ENCODE measurements at regions not wholly inside any gene's neighbourhood (a gene's known extent, or its start where the extent isn't known, plus 50 kb on each side); places are given as distances from the start of the nearest gene placed in this dataset.
"Not testable (repeated sequence)": the region's sequence is repeated elsewhere in the genome, so short reads cannot be mapped to it uniquely, and the experiment has no call there.

DNA sequence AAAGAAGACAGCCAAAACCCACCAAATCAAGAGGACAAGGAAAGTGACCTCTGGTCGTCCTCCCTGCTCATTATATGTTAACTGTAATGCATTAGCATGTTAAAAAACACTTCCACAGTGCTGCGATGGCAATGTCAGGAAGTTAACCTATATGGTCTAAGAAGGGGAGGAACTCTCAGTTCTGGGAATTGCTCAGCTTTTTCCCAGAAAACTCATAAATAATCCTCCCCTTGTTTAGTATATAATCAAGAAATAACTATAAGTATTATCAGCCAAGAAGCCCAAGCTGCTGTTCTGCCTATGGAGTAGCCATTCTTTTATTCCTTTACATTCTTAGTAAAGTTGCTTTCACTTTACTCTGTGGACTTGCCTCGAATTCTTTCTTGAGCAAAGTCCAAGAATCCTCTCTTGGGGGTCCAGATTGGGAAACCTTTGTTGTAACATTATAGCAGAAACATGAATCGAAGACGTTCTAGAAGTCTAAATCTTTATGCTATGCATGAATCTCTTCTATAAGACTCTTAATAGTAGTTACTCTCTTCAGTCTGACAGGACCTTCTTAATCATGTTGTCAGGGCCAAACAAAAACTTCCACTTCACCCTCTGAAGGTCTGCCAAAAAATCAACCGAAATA lies 110.0 kb upstream of the VANGL1 start:
- no peak for DNase-seq

DNA sequence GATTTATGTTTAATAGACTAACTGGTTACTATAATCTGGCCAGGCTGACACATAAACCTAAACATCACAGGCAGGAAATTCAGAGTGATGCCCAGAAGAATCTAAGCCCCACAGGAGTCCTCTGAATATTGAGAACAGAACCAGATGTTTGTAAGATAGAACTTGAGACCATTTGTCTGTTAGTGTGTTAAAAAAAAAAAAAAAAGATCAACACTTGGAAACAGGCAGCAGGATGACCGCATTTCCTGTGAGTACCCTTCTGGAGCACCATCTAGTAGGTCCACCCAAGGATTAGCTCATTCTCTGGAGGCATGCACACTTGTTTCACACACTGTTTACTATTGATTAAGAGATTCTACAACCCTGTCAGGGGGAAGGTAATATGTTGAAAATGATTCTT lies 111.4 kb upstream of the VANGL1 start:
- DNase-seq: no peak

DNA sequence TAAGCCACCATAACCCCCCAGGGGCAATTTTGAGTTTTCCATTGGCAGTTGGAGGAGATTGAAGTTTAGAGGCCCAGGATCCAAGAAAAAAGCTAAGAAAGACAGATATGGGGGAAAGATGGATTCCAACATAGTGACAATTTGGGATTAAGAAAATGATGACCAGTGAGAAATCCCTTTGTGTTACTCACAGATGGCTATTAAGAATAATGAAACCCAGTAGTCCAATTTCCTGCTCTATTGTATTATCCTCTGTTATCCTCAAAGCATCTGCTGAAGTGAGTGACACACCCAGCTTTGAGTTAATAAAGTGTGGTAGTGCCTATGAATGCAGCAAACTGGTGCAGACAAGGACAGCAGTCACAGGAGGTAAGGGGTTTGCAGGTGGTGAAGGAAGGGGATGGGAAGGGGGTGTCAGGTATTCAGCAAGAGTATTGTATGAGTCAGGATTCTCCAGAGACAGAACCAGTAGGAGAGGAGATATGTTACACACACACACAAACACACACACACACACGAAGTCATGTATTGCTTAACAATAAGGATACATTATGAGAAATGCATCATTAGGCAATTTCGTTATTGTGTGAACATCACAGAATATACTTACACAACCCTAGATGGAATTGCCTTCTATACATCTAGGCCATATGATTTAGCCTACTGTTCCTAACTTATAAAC lies 112.4 kb upstream of the VANGL1 start:
- no peak for DNase-seq

DNA sequence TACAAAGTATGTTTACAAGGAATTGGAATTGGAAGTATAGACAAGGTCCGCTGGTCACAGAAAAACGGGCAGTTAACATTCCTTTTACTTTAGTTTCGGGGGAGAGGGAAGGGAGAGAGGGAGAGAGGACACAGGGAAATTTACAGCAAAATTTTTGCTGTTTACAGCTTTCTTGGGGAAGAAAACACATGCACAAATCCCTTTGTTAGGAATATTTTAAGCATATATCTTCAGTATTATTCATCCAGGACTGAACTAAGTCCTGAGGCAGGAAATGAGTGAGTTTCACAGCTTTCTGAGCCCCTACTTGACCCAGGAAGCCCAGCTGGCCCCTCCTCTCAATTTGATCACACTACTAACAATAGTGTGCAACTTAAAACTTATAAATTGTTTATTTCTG lies 113.4 kb upstream of the VANGL1 start:
- not testable (repeated sequence) for DNase-seq

DNA sequence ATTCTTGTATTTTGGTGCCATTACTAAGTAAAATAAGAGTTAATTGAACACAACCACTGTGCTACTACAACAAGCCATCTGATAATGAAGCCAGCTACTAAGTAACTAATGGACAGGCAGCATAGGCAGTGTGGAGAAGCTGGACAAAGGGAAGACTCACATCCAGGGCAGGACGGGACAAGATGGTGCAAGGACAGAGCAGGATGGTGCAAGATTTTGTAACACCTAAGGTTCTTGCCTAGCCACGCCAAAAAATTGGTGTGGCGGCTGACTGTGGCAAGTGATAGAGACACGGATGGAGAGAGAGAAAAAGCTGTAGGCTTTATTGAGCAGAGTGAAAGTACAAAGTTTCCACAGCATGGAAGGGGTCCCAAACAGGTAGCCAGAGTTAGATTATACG lies 114.0 kb upstream of the VANGL1 start:
- DNase-seq: no peak

DNA sequence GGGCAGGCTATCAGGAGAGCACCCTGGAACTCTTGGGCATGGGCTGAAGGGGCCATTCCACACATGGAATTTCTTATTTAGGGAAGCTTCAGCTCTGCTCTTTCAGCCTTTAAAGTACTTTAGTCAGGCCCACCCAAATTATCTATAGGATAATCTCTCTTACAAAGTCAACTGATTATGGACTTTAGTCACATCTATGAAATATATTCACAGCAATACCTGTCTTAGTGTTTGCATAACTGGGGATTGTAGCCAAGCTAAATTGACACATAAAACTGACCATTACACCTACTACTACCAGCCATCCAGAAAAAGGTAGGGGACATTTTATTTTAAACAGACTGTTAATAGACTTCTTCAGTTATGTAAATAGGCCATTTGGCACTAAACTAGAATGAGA lies 114.9 kb upstream of the VANGL1 start:
- no peak for DNase-seq

DNA sequence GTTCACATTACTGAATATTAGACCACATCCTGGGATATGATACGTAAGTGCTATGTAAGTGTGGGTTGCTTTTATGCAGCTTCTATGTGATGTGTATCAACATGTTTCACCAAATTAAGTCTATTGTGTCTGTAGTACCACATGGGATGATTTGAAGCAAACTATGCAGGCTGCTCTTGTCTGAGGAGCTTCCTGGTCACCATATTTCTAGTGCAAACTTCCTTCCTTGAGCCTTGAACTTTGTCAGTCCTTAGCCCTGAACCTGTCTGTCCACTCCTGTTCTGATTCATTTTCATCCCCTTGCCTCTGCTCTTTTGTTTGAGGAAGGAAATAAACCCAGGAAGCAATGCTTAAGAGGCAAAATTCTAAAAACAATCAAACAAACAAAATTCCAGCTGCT lies 117.5 kb upstream of the VANGL1 start:
- DNase-seq: no peak

DNA sequence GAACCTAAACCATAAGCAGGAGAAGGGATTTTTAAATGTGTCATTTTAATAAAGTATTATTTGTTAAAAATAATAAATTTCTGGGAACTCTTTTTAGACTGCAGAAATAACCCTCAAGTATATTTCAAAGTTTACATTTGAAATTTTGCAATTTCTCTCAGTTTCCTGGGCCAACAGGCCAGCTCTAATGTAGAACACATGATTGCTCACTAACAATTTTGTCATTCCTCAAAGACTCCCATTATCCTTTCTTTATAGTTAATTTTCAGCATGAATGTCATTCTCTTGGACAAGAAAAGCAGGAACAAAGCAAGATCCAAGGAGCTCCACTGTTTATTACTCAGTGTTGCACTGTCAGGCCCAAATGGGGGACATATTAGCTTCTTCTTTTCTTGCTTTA lies 119.4 kb upstream of the VANGL1 start:
- DNase-seq: no peak

DNA sequence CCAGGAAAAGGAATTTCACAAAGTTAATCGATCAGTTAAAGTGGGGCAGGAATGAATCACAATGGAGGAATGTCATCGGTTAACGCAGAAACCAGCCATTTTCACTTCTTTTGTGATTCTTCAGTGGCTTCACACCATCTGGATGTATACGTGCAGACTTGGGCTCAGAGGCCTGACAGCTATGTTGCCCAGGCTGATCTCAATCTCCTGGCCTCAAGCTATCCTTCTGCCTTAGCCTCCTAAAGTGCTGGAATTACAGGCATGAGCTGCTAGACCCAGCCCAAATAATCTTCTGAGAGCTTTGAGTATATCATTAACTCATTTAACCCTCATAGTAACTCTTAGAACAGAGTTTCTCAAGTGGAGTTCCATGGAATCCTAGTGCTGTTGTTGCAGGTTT lies 126.5 kb upstream of the VANGL1 start:
- no peak for DNase-seq

DNA sequence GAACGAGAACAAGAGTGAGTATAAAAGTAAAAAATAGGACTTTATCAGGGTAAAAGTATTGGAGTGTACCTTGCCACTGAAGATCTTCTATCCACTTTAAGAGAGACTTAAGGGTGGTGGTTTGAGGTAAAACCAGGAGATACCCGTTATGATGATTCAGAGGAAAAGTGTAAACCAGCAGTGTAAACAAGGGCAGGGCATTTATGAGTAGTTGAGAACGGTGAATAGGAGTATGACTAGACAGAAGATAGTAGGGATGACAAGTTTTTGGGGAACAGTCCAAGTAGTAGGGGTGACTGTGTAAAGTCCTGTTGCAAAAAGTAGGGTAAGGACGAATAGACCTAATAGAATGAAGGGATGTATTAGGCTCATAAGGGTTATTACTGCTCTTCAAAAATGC lies 131.5 kb upstream of the VANGL1 start:
- DNase-seq: not testable (repeated sequence)

DNA sequence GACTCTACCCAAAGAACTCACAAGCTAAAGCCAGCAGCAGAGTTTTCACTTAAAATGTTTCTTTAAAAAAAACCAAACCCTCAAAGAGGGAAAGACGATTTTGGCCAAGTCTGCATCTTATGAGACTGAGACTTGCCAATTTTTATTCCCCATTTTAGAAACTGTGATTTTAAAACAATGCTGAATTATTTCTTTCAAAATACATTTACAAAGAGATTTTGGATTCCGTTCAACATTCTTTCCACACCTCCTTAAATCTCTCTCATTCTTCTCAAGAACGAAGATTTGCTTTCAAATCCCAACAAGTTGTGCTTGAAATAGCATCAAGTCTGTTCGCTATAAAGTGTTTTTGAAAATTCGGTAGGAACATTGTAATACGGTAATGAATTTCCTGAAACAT lies 133.9 kb upstream of the VANGL1 start:
- DNase-seq: no peak

DNA sequence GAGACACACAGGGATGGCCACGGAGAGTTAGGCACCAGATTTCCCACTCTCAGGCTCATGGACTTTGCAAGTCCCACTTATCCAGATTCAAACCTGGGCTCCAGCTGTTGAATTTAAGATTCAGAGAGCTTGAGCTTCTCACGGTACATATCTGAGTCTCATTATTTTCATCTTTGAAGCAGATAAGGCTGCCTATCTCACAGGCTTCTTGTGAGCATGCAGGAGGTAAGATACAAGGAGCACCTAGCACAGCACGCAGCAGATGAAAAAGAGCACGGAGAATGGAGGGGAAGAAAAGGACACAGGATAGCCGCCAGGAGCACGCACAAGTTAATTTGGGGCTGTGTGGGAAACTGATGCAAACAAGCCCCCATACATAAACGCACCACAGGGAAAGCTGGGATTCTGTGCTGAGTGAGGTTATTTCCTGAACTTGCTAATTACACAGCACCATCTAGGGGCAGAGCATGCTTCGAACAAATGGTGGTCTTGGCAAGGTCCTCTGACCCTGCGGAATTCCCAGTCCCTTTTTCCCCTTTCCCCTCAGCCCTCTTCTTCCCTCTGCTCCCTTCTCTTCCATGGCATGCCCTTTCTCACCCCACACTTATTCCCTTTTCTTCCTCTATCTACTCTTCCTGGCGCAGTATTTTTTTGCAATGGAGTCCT lies 134.7 kb upstream of the VANGL1 start:
- DNase-seq: no peak

DNA sequence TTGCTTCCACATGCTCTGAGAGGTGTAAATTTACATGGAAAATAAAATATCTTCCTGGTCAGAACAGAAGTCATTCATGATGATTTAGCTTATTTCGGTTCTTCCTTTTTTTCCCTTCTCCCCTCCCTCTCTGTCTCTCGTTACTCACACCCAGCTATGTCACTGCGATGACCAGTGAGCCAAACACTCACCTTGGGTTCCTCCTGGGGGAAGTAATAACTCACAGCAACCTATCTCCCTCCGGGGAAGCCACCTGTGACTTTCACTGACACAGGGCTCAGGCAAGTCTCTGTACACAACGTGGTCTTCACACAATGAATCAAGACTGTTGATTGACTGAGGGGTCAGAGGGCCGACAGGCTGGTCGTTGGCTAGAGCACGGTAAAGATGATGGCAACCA lies 135.3 kb upstream of the VANGL1 start:
- no peak for DNase-seq

DNA sequence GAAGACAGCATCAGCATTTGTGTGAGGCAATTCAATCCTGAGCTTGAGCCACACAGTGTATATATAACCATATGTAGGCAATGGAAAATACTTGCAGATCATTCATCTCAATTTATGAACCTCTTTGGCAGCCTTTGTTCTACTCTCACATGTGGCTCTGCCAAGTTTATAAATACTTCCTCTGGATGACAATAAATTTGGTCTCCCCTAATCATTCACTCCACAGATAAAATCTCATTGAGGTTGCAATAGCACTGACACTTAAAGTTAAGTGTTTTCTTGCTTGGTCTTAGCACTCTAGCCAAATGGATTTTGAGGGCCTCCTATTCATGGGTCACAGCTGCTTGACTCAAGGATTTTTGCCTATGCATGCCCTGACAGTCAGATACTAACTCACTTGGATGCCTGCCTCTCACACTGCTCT lies 136.6 kb upstream of the VANGL1 start:
- no peak for DNase-seq

DNA sequence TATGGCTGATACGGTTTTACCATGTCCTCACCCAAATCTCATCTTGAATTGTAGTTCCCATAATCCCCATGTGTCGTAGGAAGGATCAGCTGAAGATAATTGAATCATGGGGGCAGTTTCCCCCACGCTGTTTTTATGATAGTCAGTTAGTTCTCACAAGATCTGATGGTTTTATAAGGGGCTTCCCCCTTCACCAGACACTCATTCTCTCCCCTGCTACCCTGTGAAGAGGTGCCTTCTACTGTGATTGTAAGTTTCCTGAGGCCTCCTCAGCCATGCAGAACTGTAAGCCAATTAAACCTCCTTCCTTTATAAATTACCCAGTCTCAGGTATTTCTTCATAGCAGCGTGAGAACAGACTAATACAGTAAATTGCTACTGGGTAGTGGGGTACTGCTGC lies 139.6 kb upstream of the VANGL1 start:
- not testable (repeated sequence) for DNase-seq

DNA sequence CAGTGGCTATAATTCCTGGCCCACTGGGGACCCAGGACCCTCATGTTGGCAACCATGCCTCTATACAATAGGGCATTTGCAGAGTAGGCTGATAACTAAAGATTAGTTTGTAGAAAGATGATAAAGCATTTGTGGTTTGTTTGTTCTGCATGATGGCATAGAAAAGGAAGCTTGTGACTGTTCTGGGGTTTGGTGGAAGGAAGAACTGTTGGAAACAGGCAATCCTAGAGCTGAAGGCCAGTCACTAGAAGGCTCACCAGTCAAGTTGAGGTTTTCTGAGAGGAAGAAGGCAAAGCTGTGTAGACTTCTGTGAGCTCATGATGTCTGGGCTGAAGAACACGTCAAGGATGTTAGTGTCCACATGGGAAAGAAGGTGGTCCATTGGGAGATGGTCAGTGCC lies 140.3 kb upstream of the VANGL1 start:
- DNase-seq: no peak

DNA sequence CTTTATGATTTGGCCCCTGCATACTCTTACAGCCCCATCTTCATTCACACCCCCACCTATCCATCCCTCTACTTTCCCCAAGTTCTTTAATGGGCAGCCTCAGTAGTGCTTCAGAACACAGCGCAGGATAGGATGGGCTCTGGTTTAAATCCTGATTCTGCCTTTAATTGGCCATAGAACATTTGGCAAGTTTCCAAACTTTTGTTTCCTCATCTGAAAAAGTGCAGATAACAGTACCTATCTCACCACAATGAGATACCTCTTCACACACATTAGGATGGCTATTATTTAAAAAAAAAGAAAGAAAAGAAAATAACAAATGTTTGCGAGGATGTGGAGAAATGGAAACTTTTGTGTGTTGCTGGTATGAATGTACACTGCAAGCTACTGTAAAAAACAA lies 142.5 kb upstream of the VANGL1 start:
- DNase-seq: no peak

DNA sequence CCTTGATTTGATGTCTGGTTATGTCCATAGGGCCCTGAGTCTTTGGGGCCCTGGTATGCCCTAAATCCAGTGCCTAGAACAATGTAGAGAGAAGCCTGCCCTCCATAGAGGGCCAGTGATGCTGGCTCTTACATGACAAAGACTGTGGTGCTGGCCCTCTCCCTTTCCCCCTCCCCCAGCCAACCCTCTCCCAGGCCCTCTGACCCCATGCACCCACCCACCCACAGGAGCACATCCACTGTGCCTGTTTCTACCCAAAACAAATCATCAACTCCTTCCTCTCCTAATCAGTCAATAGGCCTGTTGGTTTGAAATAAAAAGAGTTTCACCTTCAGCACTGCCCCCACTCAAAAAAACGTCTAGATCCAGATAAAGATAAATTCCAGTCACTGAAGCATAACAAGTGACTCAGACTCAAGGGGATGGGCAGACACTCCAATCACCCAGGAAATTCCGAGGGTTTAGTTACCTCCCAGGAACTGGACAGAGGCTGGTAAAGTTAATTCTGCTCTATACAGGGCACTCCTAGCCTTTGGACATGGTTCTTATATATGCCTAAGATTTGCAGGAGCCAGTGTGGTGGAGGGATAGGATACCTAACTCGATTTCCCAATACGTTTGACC lies 144.8 kb upstream of the VANGL1 start:
- no peak for DNase-seq

DNA sequence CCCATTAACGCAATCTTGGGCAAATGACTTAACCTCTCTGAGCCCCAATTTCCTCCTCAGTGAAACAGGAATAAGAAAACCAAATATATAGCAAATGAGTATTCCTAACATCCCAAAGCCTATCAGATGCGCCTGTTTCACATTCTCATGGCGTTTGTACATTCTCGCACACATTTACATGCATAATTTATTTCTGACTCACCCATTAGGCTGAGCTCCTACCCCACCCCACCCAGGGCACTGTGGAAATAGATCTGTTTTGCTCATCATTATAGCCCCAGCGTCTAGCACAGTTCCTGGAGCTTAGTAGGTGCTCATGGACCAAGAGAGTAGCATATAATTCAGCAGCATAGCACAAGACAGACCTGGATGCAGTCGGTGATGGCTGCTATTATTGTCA lies 146.1 kb upstream of the VANGL1 start:
- DNase-seq: no peak

DNA sequence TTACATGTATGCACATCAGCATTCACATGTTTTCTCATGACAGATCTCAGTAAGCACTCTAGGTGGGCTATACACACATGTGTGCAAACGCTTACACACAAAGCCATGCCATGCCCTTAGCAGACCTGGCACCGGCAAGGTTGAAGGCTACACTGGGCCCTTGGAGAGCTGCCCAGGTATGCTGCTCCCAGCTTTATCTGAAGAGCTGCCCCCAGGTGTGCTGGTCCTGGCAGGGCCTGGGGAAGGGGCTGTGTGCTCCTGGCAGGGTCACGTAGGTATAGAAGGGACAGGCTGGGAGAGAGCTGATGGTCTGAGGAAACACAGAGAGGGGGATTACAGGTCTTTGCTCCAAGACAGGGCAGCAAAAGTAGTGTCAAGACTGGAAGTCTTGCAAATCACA lies 146.7 kb upstream of the VANGL1 start:
- DNase-seq: no peak

DNA sequence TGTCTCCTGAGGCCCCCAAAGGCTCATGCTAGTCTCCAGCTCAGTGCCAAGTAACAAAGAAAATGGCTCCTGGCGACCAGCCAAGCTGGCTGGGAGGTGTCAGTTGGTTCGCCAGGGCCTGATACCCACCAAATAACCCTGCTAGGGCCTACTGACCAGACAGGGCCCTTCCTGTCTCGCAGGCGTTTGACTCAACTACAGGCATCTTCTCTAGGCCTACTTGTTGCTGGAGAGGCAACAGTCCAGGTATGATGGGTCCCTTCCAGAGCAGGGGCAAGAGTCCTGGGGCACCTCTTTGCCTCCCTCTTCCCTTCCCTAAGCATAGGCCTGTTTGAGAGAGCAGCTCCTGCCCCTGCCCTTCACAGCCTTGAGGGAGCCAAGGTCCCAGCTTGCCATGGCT lies 147.9 kb upstream of the VANGL1 start:
- DNase-seq: no peak

DNA sequence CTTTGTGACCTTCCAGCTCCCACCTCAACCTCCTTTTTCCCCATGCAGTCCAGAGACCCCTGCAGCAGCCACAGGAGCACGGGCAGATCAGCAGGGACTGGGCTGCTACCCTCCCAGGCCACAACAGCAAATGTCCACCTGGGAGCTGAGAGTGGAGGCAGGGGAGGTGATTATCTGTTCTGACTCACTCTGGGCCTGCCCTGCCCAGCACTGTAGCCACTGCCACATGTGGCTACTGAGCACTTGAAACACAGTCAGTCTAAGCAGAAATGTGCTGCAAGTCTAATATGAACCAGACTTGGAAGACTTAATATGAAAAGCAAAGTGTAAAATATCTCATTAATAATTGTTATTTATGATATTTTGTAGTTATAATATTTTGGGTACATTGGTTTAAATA lies 148.9 kb upstream of the VANGL1 start:
- DNase-seq: no peak

DNA sequence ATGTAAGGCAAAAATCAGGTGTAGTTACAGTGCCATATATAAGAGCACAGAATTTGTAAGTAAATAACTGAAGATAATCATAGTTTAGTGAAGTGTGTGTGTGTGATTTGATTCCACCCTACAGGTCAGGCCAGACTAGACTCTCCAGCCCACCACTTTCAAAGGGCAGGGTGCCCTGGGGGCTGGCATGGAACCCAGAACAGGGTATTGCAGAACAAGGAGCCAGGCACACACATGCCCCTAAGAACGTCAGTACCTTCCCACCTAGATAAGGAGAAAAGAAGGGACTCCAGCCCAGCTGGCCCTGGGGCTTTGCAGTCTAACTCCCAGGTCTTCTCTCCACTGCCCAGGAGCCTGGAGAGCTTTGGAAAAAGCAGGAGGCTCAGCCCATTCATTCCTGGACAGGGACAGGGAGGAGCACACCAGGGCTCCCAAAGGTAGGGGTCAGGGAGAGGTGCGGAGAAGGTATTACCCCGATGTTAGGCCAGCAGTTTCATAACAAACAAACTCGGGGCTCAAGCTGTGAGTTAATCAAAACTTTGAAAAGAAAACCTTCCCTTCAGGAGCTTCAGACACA lies 149.7 kb upstream of the VANGL1 start:
- no peak for DNase-seq

Data from activated CD4-positive, alpha-beta T cell treated with anti-CD3 and anti-CD28 coated beads, Interleukin-2, amount 50 U/mL, for 16 hours (primary cell).